ENCODE measurements at regions not wholly inside any gene's neighbourhood (a gene's known extent, or its start where the extent isn't known, plus 50 kb on each side); places are given as distances from the start of the nearest gene placed in this dataset.

GRCh38 chr15:70477750-70478250, 285.6 kb downstream of the UACA start:
- no peak for TF ChIP-seq CTCF (IDR thresholded peaks at IDR 0.05; ENCODE audit: insufficient read depth, low read depth, low read length, missing control alignments)
- no peak overlapping the region for H3K4me3 ChIP-seq (ENCODE audit: low read length)
- DNase-seq (ENCODE audit: low read depth) = no peak

- H3K4me3 ChIP-seq (ENCODE audit: low read length) = no peak overlapping the region
- no peak for DNase-seq (ENCODE audit: low read depth)
- no peak for TF ChIP-seq CTCF (IDR thresholded peaks at IDR 0.05; ENCODE audit: insufficient read depth, low read depth, low read length, missing control alignments)
Measured at GRCh38 chr15:70476441-70476840, 286.9 kb downstream of the UACA start.

- no peak for TF ChIP-seq CTCF (IDR thresholded peaks at IDR 0.05; ENCODE audit: insufficient read depth, low read depth, low read length, missing control alignments)
- H3K4me3 ChIP-seq (ENCODE audit: low read length) = no peak overlapping the region
- no peak for DNase-seq (ENCODE audit: low read depth)
Measured at GRCh38 chr15:70475921-70476320, 287.4 kb downstream of the UACA start.

GRCh38 chr15:70475407-70475781, 288.0 kb downstream of the UACA start:
- DNase-seq (ENCODE audit: low read depth) = no peak
- no peak overlapping the region for H3K4me3 ChIP-seq (ENCODE audit: low read length)
- no peak for TF ChIP-seq CTCF (IDR thresholded peaks at IDR 0.05; ENCODE audit: insufficient read depth, low read depth, low read length, missing control alignments)

GRCh38 chr15:70474471-70475406, 288.6 kb downstream of the UACA start:
- H3K4me3 ChIP-seq (ENCODE audit: low read length) = peak overlapping the region; percentile 0
- no peak for TF ChIP-seq CTCF (IDR thresholded peaks at IDR 0.05; ENCODE audit: insufficient read depth, low read depth, low read length, missing control alignments)
- DNase-seq (ENCODE audit: low read depth) = peak; percentile 94

GRCh38 chr15:70473581-70474370, 289.6 kb downstream of the UACA start:
- H3K4me3 ChIP-seq (ENCODE audit: low read length) = no peak overlapping the region
- TF ChIP-seq CTCF (IDR thresholded peaks at IDR 0.05; ENCODE audit: insufficient read depth, low read depth, low read length, missing control alignments) = no peak
- no peak for DNase-seq (ENCODE audit: low read depth)

Measured in epithelial cell of esophagus (primary cell).